BLaER1 treated with 17β-estradiol and CSF1 and Interleukin-3, amounts not matched to agents 10 nM and 100 nM (cell line): ENCODE measurements at regions not wholly inside any gene's neighbourhood (a gene's known extent, or its start where the extent isn't known, plus 50 kb on each side); places are given as distances from the start of the nearest gene placed in this dataset.
"Not testable (repeated sequence)": the region's sequence is repeated elsewhere in the genome, so short reads cannot be mapped to it uniquely, and the experiment has no call there.

Experiments used
- H3K27ac ChIP-seq, 11 experiments: shearing (Covaris generic); formaldehyde crosslinking; 2 replicates each; pipeline ENCODE4 v1.8.1; 2022
- H3K27me3 ChIP-seq, 11 experiments: shearing (Covaris generic); formaldehyde crosslinking; 2 replicates each; pipeline ENCODE4 v1.8.1; 2022
- H3K36me3 ChIP-seq, 11 experiments: shearing (Covaris generic); formaldehyde crosslinking; 2 replicates each; pipeline ENCODE4 v1.8.1; 2022
- H3K4me1 ChIP-seq, 10 experiments: shearing (Covaris generic); formaldehyde crosslinking; 2 replicates each; pipeline ENCODE4 v1.8.1; 2022
- H3K4me2 ChIP-seq, 11 experiments: shearing (Covaris generic); formaldehyde crosslinking; 2 replicates each; pipeline ENCODE4 v1.8.1; 2022
- H3K4me3 ChIP-seq, 10 experiments: shearing (Covaris generic); formaldehyde crosslinking; 2 replicates each; pipeline ENCODE4 v1.8.1; 2022
- H3K9ac ChIP-seq, 11 experiments: shearing (Covaris generic); formaldehyde crosslinking; 2 replicates each; pipeline ENCODE4 v1.8.1; 2022
- H3K9me3 ChIP-seq, 11 experiments: shearing (Covaris generic); formaldehyde crosslinking; replicated peaks in 1 of 11; 2 replicates each; pipeline ENCODE4 v1.8.1; 2022
- H4K20me1 ChIP-seq, 11 experiments: shearing (Covaris generic); formaldehyde crosslinking; 2 replicates each; pipeline ENCODE4 v1.8.1; 2022
- Cebpa-rat ChIP-seq, 11 experiments: shearing (Covaris generic); IDR thresholded peaks; 2 replicates each; pipeline ENCODE4 v1.8.1; 2022

DNA sequence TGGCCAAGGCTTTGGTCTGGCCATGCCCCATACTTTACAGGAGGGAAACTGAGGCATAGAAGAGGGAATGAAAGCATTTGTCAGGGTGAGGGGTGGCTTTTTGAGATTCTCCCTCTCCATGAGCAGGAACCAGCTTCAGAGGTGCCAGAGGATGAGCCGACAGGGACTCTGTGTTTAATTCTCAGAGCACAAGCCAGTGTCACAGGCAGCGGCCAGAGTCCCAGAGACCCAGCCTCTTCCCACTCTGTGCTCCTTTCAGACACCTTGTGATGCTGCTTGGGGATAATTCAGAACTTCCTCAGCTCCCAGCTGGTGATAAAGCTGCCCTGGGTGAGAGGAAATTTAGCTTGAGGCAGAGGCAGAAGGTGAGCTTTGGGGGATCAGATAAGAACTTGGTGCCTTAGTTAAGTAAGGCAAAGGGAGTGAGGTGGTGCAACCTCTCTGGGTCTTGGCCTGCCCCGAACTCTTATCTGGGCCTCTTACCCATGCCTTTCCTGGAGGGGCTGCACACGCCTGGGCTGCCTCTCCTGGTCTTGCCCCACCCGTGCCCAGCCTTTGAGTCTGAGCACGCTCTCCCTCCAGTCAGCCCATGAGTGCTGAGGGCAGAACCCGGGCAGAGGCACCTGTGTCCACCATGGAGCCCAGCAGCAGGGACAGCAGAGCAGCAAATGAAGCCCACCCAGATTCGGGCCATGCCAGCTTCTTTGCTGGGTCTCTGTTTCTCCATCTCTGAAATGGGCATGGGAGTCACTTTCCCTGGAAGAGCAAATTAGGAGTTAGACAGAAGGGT lies 175.6 kb upstream of the C1orf174 start:
- H4K20me1 ChIP-seq: peaks cover 0 to 4% (median 0%) of the 10 kb centered on the region in 11 experiments; a peak in 1 of 22 replicates
- H3K9ac ChIP-seq: no peak overlapping the region
- H3K9me3 ChIP-seq: peaks cover 0 to 27% (median 21%) of the 10 kb centered on the region in 11 experiments; a peak in 18 of 22 replicates
- no peaks in the 10 kb centered on the region; a peak in 1 of 22 replicates for H3K27me3 ChIP-seq
- no peaks in the 10 kb centered on the region for H3K36me3 ChIP-seq
- TF ChIP-seq Cebpa-rat (IDR thresholded peaks at IDR 0.05): no peak
- H3K4me1 ChIP-seq: peaks cover 0 to 18% (median 0%) of the 10 kb centered on the region in 10 experiments; a peak in 5 of 20 replicates
- H3K27ac ChIP-seq: no peak overlapping the region
- H3K4me3 ChIP-seq: no peak overlapping the region
- no peak overlapping the region for H3K4me2 ChIP-seq

DNA sequence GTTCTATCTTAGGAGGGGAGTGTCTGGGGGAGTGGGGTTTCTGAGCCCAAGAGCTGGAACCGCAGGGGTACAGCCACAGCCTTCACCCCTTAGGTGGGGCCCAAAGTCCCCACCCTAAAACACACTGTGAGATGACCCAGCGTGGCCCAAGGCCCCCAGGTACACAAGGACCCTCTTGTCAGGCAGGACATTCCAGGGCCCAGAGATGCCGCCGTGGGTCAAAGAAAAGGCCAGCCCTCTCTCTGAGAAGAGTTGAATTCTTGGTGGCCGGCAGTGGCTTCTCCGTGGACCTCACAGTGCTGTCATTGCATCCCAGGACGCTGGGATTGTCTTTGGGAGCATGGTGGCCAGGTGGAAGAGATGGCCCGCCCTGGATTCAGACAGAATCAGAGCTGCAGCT lies 176.3 kb upstream of the C1orf174 start:
- peaks cover 0 to 4% (median 0%) of the 10 kb centered on the region in 11 experiments; a peak in 1 of 22 replicates for H4K20me1 ChIP-seq
- no peak overlapping the region for H3K27ac ChIP-seq
- no peak overlapping the region for H3K4me2 ChIP-seq
- H3K9me3 ChIP-seq: peaks cover 0 to 30% (median 21%) of the 10 kb centered on the region in 11 experiments; a peak in 18 of 22 replicates
- H3K9ac ChIP-seq: no peak overlapping the region
- no peak overlapping the region for H3K4me3 ChIP-seq
- H3K36me3 ChIP-seq: no peaks in the 10 kb centered on the region
- H3K4me1 ChIP-seq: peaks cover 0 to 18% (median 0%) of the 10 kb centered on the region in 10 experiments; a peak in 5 of 20 replicates
- H3K27me3 ChIP-seq: no peaks in the 10 kb centered on the region; a peak in 1 of 22 replicates
- TF ChIP-seq Cebpa-rat (IDR thresholded peaks at IDR 0.05): no peak

DNA sequence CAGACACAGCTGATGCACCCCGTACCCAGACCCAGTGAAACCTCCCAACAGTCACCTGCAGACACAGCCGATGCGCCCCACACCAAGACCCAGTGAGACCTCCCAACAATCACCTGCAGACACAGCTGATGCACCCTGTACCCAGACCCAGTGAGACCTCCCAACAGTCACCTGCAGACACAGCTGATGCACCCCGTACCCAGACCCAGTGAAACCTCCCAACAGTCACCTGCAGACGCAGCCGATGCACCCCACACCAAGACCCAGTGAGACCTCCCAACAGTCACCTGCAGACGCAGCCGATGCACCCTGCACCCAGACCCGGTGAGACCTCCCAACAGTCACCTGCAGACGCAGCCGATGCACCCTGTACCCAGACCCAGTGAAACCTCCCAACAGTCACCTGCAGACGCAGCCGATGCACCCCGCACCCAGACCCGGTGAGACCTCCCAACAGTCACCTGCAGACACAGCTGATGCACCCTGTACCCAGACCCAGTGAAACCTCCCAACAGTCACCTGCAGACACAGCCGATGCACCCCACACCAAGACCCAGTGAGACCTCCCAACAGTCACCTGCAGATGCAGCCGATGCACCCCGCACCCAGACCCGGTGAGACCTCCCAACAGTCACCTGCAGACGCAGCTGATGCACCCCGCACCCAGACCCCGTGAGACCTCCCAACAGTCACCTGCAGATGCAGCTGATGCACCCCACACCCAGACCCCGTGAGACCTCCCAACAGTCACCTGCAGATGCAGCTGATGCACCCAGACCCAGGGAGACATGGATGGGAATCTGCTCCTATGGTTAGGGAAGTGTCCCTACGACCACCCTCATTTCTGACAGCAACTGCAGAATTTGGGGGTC lies 178.3 kb upstream of the C1orf174 start:
- H3K27me3 ChIP-seq, H3K4me3 ChIP-seq, H4K20me1 ChIP-seq, H3K27ac ChIP-seq, H3K9ac ChIP-seq, H3K36me3 ChIP-seq, H3K4me1 ChIP-seq, H3K4me2 ChIP-seq: not testable (repeated sequence)
- peaks cover 0 to 31% (median 21%) of the 10 kb centered on the region in 11 experiments; a peak in 18 of 22 replicates for H3K9me3 ChIP-seq

DNA sequence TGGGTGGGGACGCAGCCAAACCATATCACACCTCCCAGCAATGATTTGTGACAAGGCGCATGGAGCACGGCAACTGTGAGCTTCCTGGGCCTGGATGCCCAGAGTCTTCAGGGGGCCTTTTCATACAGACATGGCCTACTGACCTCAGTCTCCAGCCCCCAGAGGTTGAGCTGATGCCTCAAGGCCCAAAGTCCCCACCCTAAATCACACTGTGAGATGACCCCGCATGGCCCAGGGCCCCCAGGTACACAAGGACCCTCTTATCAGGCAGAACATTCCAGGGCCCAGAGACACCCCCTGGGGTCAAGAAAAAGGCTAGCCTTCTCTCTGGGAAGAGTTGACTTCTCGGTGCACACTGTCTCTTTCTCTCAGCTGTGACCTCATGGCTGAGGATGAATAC lies 179.7 kb upstream of the C1orf174 start:
- H3K9me3 ChIP-seq: peaks cover 0 to 31% (median 21%) of the 10 kb centered on the region in 11 experiments; a peak in 18 of 22 replicates
- H3K4me1 ChIP-seq: peaks cover 0 to 9% (median 0%) of the 10 kb centered on the region in 10 experiments; a peak in 4 of 20 replicates
- no peak overlapping the region for H3K4me3 ChIP-seq
- H3K27me3 ChIP-seq: no peaks in the 10 kb centered on the region
- no peaks in the 10 kb centered on the region for H4K20me1 ChIP-seq
- no peak overlapping the region for H3K27ac ChIP-seq
- no peak overlapping the region for H3K9ac ChIP-seq
- no peak for TF ChIP-seq Cebpa-rat (IDR thresholded peaks at IDR 0.05)
- no peaks in the 10 kb centered on the region for H3K36me3 ChIP-seq
- no peak overlapping the region for H3K4me2 ChIP-seq

DNA sequence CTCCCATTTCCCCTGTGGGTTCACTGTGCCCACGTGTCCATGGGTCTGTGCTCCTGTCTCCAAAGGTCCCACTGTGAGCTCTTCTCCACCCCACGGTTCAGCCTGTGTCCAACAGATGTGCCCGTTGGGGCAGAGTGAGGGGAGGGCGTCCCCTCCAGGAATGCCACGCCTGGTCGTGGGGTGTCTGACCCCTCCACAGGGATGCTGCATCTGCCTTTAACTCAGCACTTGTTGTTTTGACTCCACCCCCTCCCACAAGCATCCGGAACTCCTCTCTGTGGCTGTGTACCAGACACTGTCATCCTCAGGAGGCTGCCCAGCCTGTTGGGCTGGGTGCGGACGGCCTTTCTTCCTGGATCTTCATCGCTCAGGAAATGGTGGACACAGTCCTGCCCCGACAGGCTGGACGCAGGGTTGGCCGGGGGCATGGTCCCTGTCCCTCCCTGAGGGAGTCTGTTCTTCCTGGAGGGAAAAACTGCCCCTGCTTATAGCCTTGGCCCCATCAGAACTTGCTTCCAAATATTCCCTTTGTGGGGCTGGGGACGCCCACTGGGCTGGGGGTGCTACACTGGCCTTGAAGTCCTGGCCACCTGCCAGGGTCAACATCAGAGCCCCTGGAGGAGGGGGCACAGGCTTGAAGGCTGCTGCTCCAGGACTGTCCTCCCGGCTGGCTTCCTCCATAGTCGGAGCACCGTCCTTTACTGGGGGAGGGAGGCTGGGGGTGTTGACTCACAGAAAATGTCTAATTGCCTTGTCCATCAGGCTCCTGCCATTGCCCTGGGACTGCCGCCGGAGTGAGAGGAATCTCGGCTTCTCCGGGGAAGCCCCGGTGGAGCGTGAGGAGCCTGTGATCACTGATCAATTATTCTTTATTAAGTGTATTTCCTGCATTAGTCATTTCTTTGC lies 182.0 kb upstream of the C1orf174 start:
- Histone ChIP-seq H3K9ac (no peak overlapping the region), H3K4me3 (no peak overlapping the region), H3K9me3 (peaks cover 0 to 31% (median 21%) of the 10 kb centered on the region in 11 experiments; a peak in 18 of 22 replicates), H3K4me2 (peak overlapping the region in 2 of 11 experiments; percentile 18 to 30; a peak in 4 of 22 replicates), H3K27me3 (no peaks in the 10 kb centered on the region), H3K4me1 (peaks cover 0 to 14% (median 0%) of the 10 kb centered on the region in 10 experiments; a peak in 4 of 20 replicates), H3K27ac (no peak overlapping the region), H3K36me3 (no peaks in the 10 kb centered on the region), H4K20me1 (no peaks in the 10 kb centered on the region)
- no peak for TF ChIP-seq Cebpa-rat (IDR thresholded peaks at IDR 0.05)

DNA sequence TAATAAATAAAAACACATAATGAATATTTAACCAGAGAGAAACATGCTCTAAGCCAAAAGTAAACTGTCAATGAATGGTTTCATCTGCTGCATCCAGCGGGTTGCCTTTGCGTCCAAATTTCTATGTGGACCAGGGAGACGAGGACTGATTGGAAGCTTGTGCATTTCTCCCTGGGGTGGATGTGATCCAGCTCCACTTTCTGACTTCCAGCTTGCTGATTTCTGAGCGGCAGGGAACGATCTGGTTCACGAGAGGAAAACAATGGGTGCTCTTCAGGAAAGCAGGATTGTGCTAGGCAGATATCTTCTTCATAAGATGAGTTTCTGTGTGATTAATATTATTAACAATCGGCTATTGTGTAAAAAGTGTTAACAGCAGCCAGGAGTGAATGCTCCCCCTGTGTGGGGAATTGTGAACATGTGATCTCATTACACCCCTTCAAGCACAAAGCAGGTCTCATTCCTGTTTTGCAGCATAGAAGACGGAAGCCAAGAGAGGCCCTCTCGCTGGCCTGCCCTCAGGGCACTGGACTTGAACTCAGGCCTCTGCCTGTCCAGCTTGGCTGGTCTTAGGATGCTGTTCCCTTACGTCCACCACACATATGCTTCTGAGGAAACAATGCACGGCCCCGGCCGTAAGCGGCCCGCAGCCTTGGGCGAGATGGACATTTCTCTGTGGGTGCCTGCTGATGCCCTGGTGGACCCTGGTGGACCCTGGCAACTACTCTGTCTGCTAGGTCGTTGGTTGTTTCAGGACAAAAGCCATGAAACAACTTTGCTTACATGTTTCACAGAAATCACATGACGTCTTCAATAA lies 183.4 kb upstream of the C1orf174 start:
- TF ChIP-seq Cebpa-rat (IDR thresholded peaks at IDR 0.05): no peak
- peaks cover 0 to 25% (median 0%) of the 10 kb centered on the region in 10 experiments; a peak in 5 of 20 replicates for H3K4me1 ChIP-seq
- no peak overlapping the region for H3K27ac ChIP-seq
- no peaks in the 10 kb centered on the region for H4K20me1 ChIP-seq
- H3K4me3 ChIP-seq: no peak overlapping the region
- no peak overlapping the region for H3K9ac ChIP-seq
- peaks cover 0 to 25% (median 16%) of the 10 kb centered on the region in 11 experiments; a peak in 18 of 22 replicates for H3K9me3 ChIP-seq
- no peak overlapping the region for H3K4me2 ChIP-seq
- H3K36me3 ChIP-seq: no peaks in the 10 kb centered on the region
- H3K27me3 ChIP-seq: no peaks in the 10 kb centered on the region

DNA sequence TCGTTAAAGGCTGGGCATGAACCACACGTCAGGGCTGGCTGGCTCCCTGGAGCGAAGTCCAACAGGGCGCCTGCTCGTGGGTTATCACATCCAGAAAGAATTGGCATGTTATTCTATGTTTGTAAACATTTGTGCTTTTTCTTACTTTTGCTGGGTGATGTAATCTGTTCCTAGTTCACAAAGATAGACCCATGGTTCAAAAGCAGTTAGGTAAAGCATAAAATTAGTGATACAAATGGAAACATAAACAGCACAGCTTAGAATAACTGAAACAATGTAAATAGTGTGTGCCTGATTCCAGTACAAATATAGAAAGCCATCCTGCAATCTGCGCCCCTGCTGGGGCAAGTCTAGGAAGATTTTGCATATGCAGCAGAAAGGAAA lies 184.0 kb upstream of the C1orf174 start:
- Histone ChIP-seq H3K4me3 (no peak overlapping the region), H3K4me2 (no peak overlapping the region), H3K36me3 (no peaks in the 10 kb centered on the region), H3K9ac (no peak overlapping the region), H3K9me3 (peaks cover 0 to 27% (median 13%) of the 10 kb centered on the region in 11 experiments; a peak in 16 of 22 replicates), H4K20me1 (no peaks in the 10 kb centered on the region), H3K27me3 (no peaks in the 10 kb centered on the region), H3K4me1 (peaks cover 0 to 31% (median 5%) of the 10 kb centered on the region in 10 experiments; a peak in 9 of 20 replicates), H3K27ac (no peak overlapping the region)
- TF ChIP-seq Cebpa-rat (IDR thresholded peaks at IDR 0.05): no peak

DNA sequence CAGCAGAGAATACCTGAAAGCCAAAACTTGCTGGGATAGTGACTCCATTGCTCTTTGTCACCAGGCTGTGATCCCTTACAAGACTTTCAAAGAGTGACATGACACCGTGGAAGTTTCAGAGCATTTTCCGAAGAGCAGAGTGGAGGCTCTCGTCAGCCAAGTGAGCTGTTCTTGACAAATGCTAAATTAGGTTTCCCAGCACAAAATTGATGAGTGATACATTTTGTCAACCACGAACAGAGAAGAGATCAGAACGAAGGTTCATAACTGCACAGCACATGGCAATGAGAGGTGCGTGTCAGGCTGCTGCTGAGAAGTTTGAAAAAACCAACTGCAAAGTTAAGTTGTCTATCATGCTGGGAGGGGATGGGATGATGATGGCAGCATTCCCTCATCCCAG lies 184.4 kb upstream of the C1orf174 start:
- peak overlapping the region in 2 of 11 experiments; percentile 3 to 17; a peak in 1 of 22 replicates for H3K4me2 ChIP-seq
- no peak for TF ChIP-seq Cebpa-rat (IDR thresholded peaks at IDR 0.05)

More for the DNA sequence above, 184.4 kb upstream of the C1orf174 start:
- Histone ChIP-seq H3K9me3 (peaks cover 0 to 29% (median 9%) of the 10 kb centered on the region in 11 experiments; a peak in 16 of 22 replicates), H3K36me3 (no peaks in the 10 kb centered on the region), H3K27ac (no peak overlapping the region), H4K20me1 (no peaks in the 10 kb centered on the region), H3K4me1 (peaks cover 0 to 34% (median 5%) of the 10 kb centered on the region in 10 experiments; a peak in 9 of 20 replicates), H3K4me3 (no peak overlapping the region), H3K27me3 (no peaks in the 10 kb centered on the region), H3K9ac (no peak overlapping the region)
